HG02678 (cell line): ENCODE measurements at regions not wholly inside any gene's neighbourhood (a gene's known extent, or its start where the extent isn't known, plus 50 kb on each side); places are given as distances from the start of the nearest gene placed in this dataset.
"Not testable (repeated sequence)": the region's sequence is repeated elsewhere in the genome, so short reads cannot be mapped to it uniquely, and the experiment has no call there.

ENCODE experiments used
- ATAC-seq: cut with Tn5 transposase; IDR thresholded peaks from one replicate; pipeline ENCODE4 v1.9.1; 2021; ENCODE audit warnings: mild to moderate bottlenecking, moderate library complexity; ENCODE audit not compliant: unreplicated experiment

DNA sequence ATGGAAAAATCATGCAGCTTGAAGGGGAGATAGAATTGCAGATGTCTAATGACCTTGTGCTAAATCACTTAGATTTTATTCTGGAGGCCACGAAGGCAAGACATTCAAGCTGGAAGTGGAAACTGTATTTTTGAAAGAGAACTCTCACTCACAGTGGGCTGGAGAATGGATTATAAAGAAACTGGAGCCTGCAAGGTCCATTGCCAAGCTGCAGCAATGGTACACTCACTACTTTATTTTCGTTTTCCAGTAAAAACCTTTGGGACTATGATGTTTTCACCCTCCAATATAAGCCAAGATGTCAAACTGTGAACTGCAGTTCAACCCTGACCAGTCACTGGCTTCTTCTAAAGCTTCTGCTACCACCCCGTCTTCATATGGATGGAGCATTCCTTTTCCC is 62.0 kb downstream of the SKIDA1 start:
- ATAC-seq, result no peak

DNA sequence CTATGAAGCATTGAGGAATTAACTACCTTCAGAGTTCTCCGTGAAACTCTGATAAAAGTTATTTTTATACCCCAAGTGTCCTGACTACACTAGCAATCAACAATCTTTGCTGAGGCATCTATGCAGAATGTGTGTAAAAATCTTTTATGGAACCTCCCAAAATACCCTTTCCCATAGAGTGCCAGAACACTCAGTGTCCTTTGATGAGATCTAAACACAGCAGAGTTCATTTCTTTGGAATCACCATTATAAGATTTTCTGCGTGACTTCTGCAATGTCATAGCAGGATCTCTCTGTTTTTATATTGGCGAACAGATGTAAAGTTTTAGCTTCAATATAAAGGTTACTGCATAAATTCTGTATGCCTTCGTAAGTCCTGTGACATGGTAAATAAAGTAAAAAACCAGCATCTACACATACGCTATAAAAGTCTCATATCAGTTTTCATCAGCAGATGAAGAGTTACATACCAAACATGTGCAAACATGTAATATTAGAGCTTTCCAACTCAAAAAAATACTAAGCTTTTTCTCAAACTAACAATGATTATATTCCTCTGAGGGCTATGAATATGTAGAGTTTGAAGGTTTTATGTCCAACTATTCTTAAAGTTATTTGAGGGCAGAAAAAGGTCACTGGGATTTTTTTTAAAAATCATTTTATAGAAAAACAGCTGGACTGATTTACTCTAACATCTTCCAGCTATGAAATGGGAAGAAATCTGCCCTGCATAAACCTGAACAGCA is 67.2 kb downstream of the SKIDA1 start:
- no peak for ATAC-seq

DNA sequence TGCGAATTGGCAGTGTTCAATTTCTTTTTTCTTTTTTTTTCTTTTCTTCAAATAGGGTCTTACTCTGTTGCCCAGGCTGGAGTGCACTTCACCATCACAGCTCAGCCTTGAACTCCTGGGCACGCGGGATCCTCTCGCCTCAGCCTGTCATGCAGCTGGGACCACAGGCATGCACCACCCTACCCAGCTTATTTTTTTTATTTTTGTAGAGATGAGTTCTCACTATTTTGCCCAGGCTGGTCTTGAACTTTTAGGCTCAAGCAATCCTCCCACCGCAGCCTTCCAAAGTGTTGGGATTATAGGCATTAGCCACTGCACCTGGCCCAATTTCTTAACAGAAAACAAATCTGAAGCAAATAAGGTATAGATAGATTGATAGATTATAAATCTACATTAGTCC is 69.3 kb downstream of the SKIDA1 start:
- no peak for ATAC-seq

DNA sequence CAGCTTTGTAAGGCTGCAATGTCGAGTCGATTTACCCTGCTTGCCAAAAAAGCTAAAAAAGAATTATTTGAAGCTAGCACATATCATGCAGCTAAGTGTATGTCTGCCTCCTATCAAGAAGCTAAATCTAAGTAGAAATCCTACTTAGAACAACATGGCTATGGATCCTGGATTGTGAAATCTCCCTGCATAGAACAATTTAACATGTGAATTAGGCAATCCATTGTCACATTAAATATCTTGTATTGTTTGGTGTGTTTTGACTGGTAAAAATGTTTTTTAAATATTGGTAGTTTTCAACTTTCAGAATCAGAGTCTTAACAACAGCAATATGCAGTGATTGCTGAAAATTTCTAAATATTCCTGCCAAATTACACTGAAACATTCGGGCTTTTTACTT is 73.3 kb downstream of the SKIDA1 start:
- ATAC-seq, result no peak

DNA sequence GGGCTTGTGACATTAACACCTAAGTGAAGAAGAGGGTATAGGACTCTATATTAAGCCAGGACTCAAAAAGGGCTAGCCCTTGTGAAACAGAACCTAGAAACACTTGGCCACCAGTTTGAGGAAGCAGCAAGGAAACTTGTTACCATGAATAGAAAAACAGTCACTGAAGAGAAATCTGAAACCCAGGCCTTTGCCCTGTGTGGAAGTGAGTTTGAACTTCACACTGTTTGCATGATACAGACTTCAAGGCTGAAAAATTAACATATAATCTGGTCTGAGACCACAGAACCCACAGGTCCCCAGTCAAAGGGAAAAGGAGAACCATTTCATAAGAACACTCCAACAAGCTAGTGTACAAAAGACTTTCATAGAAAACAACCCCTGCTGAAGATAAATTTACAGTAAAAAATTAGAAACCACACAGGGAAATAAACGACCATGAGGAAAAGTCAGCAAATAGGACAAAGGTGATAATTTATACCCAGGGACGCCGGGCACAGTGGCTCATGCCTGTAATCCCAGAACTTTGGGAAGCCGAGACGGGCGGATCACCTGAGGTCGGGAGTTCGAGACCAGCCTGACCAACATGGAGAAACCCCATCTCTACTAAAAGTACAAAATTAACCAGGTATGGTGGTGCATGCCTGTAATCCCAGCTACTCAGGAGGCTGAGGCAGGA is 76.1 kb downstream of the SKIDA1 start:
- ATAC-seq, result no peak

DNA sequence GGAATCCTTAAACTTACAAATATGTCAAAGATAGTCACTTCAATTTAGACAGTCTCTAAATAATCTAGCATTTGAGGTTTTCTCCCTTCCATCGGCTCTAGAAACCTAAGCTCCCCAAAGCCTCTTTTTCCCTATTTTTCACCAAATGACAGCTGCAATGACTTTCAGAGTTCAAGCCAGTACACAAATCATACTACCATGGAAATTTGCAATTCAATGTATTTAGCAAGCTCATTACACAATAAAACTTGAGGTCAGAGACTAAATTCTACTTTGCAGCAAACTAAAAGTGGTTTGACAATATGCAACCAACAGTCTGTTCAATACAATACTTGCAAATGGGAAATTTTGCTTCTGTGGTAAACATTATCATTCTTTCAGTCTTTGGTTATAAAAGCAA is 80.3 kb downstream of the SKIDA1 start:
- no peak for ATAC-seq

DNA sequence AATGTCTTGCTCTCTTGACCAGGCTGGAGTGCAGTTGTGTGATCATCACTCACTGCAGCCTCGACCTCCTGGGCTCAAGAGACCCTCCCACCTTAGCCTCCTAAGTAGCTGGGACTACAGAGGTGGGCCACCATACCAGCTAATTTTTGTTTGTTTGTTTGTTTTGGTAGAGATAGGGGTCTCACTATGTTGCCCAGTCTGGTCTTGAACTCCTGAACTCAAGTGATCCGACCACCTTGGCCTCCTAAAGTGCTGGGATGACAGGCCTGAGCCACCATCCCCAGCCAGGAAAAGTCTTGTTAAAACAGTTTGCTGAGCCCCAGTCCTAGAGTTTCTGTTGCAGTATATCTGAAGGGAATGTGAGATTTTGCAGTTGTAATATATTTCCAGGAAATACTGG is 83.9 kb downstream of the SKIDA1 start:
- no peak for ATAC-seq

DNA sequence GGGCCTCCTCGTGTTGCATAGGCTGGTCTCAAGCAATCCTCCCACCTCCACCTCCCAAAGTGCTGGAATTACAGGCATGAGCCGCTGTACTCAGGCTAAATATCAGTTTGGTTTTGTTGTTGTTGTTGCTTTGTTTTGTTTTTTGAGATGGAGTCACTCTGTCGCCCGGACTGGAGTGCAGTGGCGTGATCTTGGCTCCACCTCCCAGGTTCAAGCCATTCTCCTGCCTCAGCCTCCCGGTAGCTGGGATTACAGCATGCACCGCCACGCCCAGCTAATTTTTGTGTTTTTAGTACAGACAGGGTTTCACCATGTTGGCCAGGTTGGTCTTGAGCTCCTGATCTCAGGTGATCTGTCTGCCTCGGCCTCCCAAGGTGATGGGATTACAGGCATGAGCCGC is 86.6 kb downstream of the SKIDA1 start:
- ATAC-seq, result not testable (repeated sequence)

DNA sequence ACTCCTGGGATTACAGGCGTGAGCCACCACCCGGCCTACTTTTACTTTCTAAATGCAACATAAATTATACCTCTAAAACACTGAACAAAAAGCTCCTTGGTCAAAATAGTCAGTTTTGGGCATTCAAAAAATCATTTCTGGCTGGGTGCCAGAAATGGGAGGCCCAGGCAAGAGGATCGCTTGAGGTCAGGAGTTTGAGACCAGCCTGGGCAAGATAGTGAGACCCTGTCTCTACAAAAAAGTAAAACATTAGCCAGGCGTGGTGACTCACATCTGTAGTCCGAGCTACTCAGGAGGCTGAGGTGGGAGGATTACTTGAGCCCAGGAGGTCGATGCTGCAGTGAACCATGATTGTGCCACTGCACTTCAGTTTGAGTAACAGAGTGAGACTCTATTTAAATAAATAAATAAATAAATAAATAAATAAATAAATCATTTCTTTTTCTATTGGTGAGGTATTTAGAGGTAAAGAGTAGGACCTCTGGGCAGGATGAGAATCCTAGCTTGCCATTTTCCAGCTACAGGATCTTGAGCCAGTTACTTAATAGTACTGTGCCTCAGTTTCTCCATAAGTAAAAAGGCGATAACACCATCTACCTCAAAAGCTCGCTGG is 87.6 kb downstream of the SKIDA1 start:
- no peak for ATAC-seq

DNA sequence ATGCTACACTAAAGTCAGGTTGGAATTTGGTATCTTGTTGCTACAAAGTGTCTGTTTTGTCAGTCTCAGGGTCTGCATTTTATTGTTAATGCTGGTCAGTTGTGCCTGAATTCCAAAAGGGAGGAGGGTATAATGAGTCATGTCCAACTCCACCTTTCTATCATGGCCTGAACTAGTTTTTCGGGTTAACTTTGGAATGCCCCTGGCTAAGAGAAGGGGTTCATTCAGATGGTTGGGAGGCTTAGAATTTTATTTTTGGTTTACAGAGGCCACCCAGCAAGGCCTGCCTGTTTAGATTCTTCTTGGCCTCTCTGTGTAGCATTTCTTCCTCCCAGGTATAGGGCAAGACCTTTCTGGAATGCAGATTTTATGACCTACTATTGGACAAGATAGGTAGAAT is 93.2 kb downstream of the SKIDA1 start:
- ATAC-seq, result no peak

DNA sequence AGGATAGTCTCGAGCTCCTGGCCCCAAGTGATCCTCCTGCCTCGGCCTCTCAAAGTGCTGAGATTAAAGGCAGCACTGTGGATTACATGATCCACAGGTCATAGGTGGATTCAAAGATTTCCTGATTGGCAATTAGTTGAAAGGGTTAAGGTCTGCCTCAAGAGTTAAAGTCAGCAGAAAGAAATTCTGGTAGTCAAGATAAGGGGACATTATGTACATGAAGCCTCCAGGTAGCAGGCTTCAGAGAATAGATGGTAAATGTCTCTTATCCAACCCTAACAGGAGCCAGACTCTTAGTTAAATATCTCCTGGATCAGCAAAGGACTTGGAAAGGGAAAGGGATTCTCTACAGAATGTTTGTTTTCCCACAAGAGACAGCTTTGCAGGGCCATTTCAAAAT is 93.7 kb downstream of the SKIDA1 start:
- no peak for ATAC-seq

DNA sequence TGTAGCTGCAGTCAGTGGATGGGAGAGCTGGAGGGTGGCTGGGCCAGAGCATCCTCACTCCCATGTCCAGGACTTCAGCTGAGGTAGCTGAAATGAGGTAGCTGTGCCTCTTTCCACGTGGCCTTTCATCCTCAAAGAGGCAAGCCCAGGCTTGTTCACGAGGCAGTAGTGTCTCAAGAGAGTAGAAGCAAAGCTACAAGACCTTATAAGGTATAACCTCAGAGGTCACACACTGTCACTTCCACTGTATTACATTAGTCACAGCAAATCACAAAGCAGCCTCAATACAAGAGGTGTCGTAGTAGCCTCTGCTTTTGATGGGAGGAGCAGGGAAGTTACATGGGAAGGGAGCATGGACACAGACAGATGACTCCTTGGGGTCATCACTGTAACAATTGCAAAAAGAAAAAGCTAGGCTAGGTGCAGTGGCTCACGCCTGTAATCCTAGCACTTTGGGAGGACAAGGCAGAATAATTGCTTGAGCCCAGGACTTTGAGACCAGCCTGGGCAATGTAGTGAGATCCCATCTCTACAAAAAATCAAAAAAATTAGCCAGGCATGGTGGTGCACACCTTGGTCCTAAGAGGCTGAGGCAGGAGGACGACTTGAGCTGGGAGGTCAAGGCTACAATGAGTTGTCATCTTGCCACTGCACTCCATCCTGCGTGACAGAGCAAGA is 97.5 kb downstream of the SKIDA1 start:
- no peak for ATAC-seq

DNA sequence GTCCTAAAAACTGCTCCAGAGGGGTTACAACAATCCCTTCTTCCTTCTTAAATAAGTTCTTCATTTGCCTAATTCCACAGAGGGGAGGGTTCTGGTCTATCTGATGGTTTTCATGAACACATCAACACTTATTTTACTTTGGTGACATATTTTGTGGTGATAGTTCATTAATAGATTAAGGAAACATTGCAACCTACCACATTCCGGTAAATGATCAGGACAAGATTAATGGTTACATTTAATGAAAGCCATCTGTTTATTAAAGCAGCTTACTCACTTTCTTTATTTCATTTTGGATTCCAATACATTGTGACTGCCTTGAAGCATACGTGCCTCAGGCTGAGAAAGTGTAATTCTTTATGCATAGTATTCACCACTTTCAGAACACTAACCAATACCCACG is 101.0 kb downstream of the SKIDA1 start:
- ATAC-seq, result no peak

DNA sequence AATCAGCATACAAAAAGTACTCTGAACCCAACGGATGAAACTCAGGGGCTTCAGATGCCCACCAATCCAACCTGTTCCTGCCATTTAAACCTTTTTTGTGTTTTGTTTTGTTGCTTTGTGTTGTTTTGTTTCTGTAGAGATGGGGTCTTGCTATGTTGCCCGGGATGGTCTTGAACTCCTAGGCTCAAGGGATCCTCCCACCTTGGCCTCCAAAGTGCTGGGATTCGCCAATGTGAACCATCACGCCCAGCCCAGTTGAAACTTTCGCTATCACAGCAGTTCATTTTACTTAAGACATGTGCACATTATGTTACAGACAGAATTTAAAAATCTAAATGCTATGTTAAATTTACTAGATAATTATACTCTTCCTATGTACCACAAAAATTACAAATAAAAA is 101.6 kb downstream of the SKIDA1 start:
- no peak for ATAC-seq

DNA sequence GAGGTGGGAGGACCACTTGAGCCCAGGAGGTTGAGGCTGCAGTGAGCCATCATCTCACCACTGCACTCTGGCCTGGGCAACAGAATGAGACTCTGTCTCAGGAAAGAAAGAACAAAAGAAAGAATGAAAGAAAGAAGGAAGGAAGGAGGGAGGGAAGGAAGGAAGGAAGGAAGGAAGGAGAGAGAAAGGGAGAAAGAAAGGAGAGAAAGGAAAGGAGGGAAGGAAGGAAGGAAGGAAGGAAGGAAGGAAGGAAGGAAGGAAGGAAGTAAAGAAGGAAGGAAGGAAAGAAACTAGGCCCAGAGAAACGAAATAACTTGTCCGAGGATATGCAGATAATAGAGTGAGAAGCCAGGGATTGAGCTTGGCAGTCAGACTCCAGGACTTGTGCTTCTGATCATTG is 102.1 kb downstream of the SKIDA1 start:
- no peak for ATAC-seq

DNA sequence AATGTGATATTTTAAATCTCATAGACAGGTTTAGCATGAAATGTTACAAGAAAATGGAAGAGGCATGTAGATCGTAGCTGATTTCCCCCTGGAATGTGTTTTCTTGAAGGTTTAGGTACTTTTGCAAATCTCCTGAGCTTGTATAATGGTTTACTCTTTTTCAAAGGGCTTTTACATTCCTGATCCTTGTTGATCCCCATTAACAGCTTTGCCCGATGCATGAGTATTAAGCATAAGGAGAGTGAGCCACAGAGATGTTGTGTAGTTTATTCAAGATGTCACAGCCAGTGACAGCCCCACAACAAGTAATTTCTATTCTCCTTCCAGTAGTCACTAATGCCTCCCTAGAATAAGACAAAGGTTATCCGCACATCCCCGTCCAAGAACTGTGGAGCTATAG is 103.7 kb downstream of the SKIDA1 start:
- ATAC-seq, result no peak

DNA sequence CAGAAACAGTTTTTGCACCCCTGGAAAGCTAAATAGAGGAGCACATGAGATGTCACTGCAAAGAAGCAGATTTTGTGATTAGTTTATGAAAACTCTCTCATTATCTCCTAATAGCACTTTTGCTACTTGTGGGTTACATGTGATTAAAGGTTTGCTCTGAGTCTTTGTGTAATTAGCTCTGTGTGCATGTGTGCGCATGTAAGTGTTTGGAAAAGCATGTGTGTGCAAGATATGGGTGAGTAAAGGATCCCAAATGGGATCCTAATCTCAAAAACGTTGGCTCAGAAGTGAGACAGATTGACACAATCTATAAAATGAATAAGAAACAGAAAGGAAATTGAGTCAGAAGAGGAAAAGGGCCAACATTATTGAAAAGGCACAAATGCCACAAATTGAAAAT is 104.5 kb downstream of the SKIDA1 start:
- ATAC-seq, result no peak

DNA sequence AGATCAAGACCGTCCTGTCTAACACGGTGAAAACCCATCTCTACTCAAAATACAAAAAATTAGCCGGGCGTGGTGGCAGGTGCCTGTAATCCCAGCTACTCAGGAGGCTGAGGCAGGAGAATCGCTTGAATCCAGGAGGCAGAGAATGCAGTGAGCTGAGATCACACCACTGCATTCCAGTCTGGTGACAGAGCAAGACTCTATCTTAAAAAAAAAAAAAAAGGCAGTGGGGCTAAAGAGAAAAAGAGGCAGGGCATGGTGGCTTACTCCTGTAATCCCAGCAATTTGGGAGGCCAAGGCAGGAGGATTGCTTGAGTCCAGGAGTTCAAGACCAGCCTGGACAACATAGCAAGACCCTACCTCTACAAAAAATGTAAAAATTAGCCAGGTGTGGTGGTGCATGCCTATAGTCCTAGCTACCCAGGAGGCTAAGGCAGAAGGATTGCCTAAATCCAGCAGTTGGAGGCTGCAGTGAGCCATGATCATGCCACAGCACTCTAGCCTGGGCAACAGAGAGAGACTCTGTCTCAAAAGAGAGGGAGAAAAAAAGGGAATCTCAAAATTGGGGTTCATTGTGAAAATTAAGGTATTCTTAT is 106.4 kb downstream of the SKIDA1 start:
- not testable (repeated sequence) for ATAC-seq

DNA sequence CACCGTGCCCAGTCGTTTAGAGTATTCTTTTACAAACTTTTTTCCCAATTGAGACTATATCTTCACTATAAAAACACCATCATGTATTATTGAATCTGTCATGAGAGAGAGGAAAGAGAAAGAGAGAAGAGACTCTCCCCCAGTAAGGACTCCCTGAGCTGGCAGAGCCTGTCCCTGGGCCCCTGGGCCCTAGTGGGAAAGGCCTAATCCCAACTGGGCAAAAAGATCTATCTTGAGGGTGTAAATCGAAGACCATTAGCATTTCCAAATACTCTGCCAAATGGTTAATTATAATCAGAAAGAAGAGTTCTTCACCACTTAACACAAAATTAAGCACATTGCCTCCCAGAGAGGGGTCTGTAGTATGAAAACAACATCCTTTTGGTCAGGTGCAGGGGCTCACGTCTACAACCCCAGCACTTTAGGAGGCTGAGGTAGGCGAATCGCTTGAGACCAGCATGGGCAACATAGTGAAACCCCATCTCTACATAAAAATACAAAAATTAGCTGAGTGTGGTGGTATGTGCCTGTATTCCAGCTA is 108.2 kb downstream of the SKIDA1 start:
- ATAC-seq, result no peak

DNA sequence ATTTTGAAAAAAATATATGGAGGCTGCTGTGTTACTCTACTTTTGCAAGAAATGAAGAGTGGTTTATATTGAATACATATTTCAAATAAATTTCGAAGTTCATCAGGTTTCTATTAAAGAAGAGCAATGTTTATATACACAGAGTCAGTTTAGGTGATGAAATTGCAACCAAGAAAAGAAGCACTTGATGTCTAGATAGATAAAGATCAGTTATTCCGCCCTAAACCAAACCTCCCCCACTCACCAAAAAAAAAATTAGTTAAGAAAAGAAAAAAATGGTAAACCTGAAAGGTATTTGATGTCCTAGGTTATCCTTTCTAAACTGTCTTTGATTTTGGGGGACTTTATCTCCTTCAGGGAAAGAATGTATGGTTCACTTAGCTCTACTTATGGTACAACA is 111.8 kb downstream of the SKIDA1 start:
- ATAC-seq, result no peak

DNA sequence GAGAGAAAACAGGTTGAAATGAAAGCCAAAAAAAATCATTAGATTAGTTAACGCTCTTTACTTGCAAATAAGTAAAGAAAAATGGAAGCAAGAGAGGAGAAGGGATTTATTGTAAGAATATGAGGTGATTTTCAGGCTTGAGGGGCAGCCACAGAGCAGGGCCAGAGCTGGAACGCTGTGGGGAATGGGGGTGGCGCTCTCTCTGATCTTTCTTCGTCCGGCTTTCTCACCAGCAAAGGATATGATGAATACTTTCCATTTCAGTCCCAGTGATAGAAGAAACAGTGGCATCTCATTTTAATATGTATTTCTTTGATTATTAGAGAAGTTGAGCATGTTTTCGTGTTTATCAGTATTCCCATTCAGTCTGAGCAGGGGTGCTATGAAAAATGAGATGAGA is 112.2 kb downstream of the SKIDA1 start:
- ATAC-seq, result no peak
